OCI-LY1 (cell line): ENCODE measurements at regions not wholly inside any gene's neighbourhood (a gene's known extent, or its start where the extent isn't known, plus 50 kb on each side); places are given as distances from the start of the nearest gene placed in this dataset.

Experiments
- H2AFZ ChIP-seq: fragments of 200-600 bp; sonication (generic), shearing (Covaris generic); 2 replicates; pipeline ENCODE4 v1.6.0; 2014; ENCODE audit warnings: antibody characterized with exemption, mild to moderate bottlenecking, low read length
- H3F3A ChIP-seq: fragments of 200-600 bp; sonication (generic), shearing (Covaris generic); 2 replicates; pipeline ENCODE4 v1.6.0; 2014; ENCODE audit warnings: mild to moderate bottlenecking, antibody characterized with exemption, low read length, moderate library complexity; ENCODE audit not compliant: insufficient read depth
- H3K27ac ChIP-seq: fragments of 200-600 bp; sonication (generic); 2 replicates; pipeline ENCODE4 v1.5.1; 2014; ENCODE audit warnings: low read length, mixed run types, mild to moderate bottlenecking, low read depth; ENCODE audit not compliant: poor library complexity, severe bottlenecking
- H3K27me3 ChIP-seq: fragments of 200-600 bp; sonication (generic); 2 replicates; pipeline ENCODE4 v1.6.0; 2014; ENCODE audit warnings: antibody characterized with exemption, mild to moderate bottlenecking, low read length, moderate library complexity; ENCODE audit not compliant: insufficient read depth
- H3K36me3 ChIP-seq: fragments of 200-600 bp; sonication (generic); 2 replicates; pipeline ENCODE4 v1.6.1; 2014; ENCODE audit warnings: mild to moderate bottlenecking, antibody characterized with exemption, low read length, moderate library complexity, mixed read lengths; ENCODE audit not compliant: insufficient read depth
- H3K4me1 ChIP-seq: fragments of 200-600 bp; sonication (generic); 2 replicates; pipeline ENCODE4 v1.5.1; 2014; ENCODE audit warnings: mild to moderate bottlenecking, low read length, moderate library complexity; ENCODE audit not compliant: insufficient read depth, severe bottlenecking
- H3K4me2 ChIP-seq: fragments of 200-600 bp; sonication (generic), shearing (Covaris generic); 2 replicates; pipeline ENCODE4 v1.6.1; 2014; ENCODE audit warnings: low read length
- H3K4me3 ChIP-seq: fragments of 200-600 bp; sonication (generic); 2 replicates; pipeline ENCODE4 v1.5.1; 2014; ENCODE audit warnings: low read length, low read depth, mild to moderate bottlenecking, mixed read lengths; ENCODE audit not compliant: poor library complexity, severe bottlenecking
- H3K79me2 ChIP-seq: fragments of 200-600 bp; shearing (Covaris generic); 2 replicates; pipeline ENCODE4 v1.6.1; 2016; ENCODE audit warnings: mixed run types, low read length, mixed read lengths; ENCODE audit not compliant: insufficient read depth
- H3K9ac ChIP-seq: fragments of 200-600 bp; sonication (generic), shearing (Covaris generic); 2 replicates; pipeline ENCODE4 v1.6.1; 2014; ENCODE audit warnings: mild to moderate bottlenecking, low read length, mixed read lengths
- H3K9me2 ChIP-seq: fragments of 200-600 bp; sonication (generic), shearing (Covaris generic); 2 replicates; pipeline ENCODE4 v1.6.1; 2014; ENCODE audit warnings: low read depth, mild to moderate bottlenecking, low read length, mixed read lengths
- H3K9me3 ChIP-seq: fragments of 200-600 bp; shearing (Covaris generic); 2 replicates; pipeline ENCODE4 v1.6.1; 2014; ENCODE audit warnings: low read length, mixed read lengths
- H4K20me1 ChIP-seq: fragments of 200-600 bp; sonication (generic), shearing (Covaris generic); 2 replicates; pipeline ENCODE4 v1.6.0; 2016; ENCODE audit warnings: mild to moderate bottlenecking, low read length; ENCODE audit not compliant: insufficient read depth
- CTCF ChIP-seq: fragments of 200-600 bp; sonication (generic), shearing (Covaris generic); IDR thresholded peaks from 2 replicates; pipeline ENCODE4 v1.5.1; 2017; ENCODE audit warnings: mild to moderate bottlenecking, antibody characterized with exemption, low read length, moderate library complexity, mixed read lengths
- EZH2 ChIP-seq: fragments of 200-600 bp; sonication (generic), shearing (Covaris generic); IDR thresholded peaks from 2 replicates; pipeline ENCODE4 v1.8.0; 2017; ENCODE audit warnings: borderline replicate concordance, mixed run types, mild to moderate bottlenecking, antibody characterized with exemption, low read length, moderate library complexity, mixed read lengths

- no peaks in the 10 kb centered on the region; the same call in 1 of the 2 replicates for H3K27me3 ChIP-seq
- H4K20me1 ChIP-seq, result no peaks in the 10 kb centered on the region
- H2AFZ ChIP-seq, result no peak overlapping the region
- no peaks in the 10 kb centered on the region for H3K36me3 ChIP-seq
- TF ChIP-seq CTCF (no peak), EZH2 (no peak)
- no peaks in the 10 kb centered on the region for H3K9me3 ChIP-seq
- H3K4me3 ChIP-seq, result no peak overlapping the region
- H3K9me2 ChIP-seq, result no peaks in the 10 kb centered on the region
- H3K4me2 ChIP-seq, result no peak overlapping the region
- H3F3A ChIP-seq, result no peaks in the 10 kb centered on the region
- no peak overlapping the region for H3K27ac ChIP-seq
- H3K79me2 ChIP-seq, result no peaks in the 10 kb centered on the region
- no peak overlapping the region for H3K9ac ChIP-seq
- H3K4me1 ChIP-seq, result no peaks in the 10 kb centered on the region
Observed at GRCh38 chr12:7581046-7581445, 77.5 kb upstream of the CD163 start.

- Histone ChIP-seq H3K27ac (no peak overlapping the region), H3F3A (no peaks in the 10 kb centered on the region), H3K27me3 (no peaks in the 10 kb centered on the region), H3K9me3 (no peaks in the 10 kb centered on the region), H3K79me2 (no peaks in the 10 kb centered on the region), H4K20me1 (no peaks in the 10 kb centered on the region), H3K4me1 (no peaks in the 10 kb centered on the region), H3K9ac (no peak overlapping the region), H3K4me2 (no peak overlapping the region), H3K9me2 (no peaks in the 10 kb centered on the region), H3K4me3 (no peak overlapping the region), H3K36me3 (no peaks in the 10 kb centered on the region), H2AFZ (no peak overlapping the region)
- no peak for TF ChIP-seq CTCF
- TF ChIP-seq EZH2, result no peak
Observed at GRCh38 chr12:7571257-7571656, 67.7 kb upstream of the CD163 start.

GRCh38 chr12:7557227-7557626 lies 53.6 kb upstream of the CD163 start:
- Histone ChIP-seq H3K27ac (no peak overlapping the region), H3K4me2 (no peak overlapping the region), H3K4me3 (no peak overlapping the region), H3K9me2 (no peaks in the 10 kb centered on the region), H3K4me1 (no peaks in the 10 kb centered on the region), H3K36me3 (no peaks in the 10 kb centered on the region), H3K9ac (no peak overlapping the region), H3F3A (no peaks in the 10 kb centered on the region), H3K9me3 (no peaks in the 10 kb centered on the region), H3K79me2 (no peaks in the 10 kb centered on the region), H2AFZ (no peak overlapping the region), H3K27me3 (no peaks in the 10 kb centered on the region), H4K20me1 (no peaks in the 10 kb centered on the region)
- TF ChIP-seq EZH2 (no peak), CTCF (no peak)
